ENCODE measurements at regions not wholly inside any gene's neighbourhood (a gene's known extent, or its start where the extent isn't known, plus 50 kb on each side); places are given as distances from the start of the nearest gene placed in this dataset.

- intact Hi-C loops (cut with micrococcal nuclease), result no loop called here
- CTCF ChIA-PET, result no interaction called here
- ATAC-seq (ENCODE audit: low read depth) (no peak), DNase-seq (no peak)
- no peak overlapping the region for H3K27ac Mint-ChIP-seq
- H3K27me3 Mint-ChIP-seq, result no peaks in the 10 kb centered on the region
- H3K4me1 Mint-ChIP-seq, result peaks cover 3% of the 10 kb centered on the region
- POLR2A ChIA-PET, result interaction anchor here (0.9 kb wide), 1 partner anchor 220 kb away, joined by 3 read pairs; no protein-coding TSS in a partner anchor
- no peaks in the 10 kb centered on the region for H3K9me3 Mint-ChIP-seq
- H3K4me3 Mint-ChIP-seq, result no peak overlapping the region
- no peak for TF ChIP-seq CTCF (IDR thresholded peaks at IDR 0.05)
- no peaks in the 10 kb centered on the region for H3K36me3 Mint-ChIP-seq (ENCODE audit: low read depth)
Observed at GRCh38 chr1:185537596-185537995, 196.6 kb upstream of the HMCN1 start.

DNA sequence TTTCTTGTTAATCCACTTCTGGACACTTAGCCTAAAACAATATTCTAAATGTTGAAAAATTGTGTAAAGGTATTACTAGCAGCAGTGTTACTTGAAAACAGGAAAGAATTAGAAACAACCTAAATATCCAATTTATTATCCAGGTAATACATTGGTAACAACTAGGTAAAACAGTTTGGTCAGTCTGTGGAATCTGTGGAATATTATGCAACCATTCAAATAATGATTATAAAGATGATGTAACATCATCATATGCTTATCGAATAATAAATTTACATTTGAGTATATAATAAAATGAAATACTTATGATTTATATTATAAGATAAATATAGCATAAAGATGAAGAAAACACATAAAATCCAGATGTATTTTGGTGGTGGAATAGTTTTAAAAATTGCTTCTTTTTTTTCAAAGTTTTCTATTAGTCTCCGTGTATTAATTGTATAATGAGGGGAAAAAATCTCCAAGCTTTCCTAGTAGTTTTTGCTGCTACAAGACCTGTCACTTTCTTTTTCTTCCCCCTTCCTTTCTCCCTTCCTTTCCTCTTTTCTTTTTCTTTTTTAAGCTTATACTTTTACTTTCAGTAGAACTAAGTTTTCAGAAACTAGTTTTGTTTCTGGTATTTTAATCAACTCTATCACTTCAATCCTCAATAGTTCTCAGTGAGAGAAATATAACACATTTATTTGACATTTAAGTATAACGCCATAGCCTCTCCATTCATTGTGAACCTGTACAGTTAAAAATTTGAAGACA is 197.8 kb upstream of the HMCN1 start:
- no peak for ATAC-seq (ENCODE audit: low read depth)
- DNase-seq, result no peak
- Mint-ChIP-seq H3K36me3 (ENCODE audit: low read depth) (no peaks in the 10 kb centered on the region), H3K27ac (no peak overlapping the region), H3K4me1 (peaks cover 3% of the 10 kb centered on the region), H3K27me3 (no peaks in the 10 kb centered on the region), H3K9me3 (no peaks in the 10 kb centered on the region), H3K4me3 (no peak overlapping the region)
- intact Hi-C loops (cut with micrococcal nuclease), result no loop called here
- ChIA-PET POLR2A (no interaction called here), CTCF (no interaction called here)
- no peak for TF ChIP-seq CTCF (IDR thresholded peaks at IDR 0.05)

GRCh38 chr1:185535621-185536020 is 198.6 kb upstream of the HMCN1 start:
- intact Hi-C loops (cut with micrococcal nuclease), result no loop called here
- no peak for DNase-seq
- Mint-ChIP-seq H3K4me3 (no peak overlapping the region), H3K4me1 (peaks cover 3% of the 10 kb centered on the region), H3K9me3 (no peaks in the 10 kb centered on the region), H3K36me3 (ENCODE audit: low read depth) (no peaks in the 10 kb centered on the region), H3K27me3 (no peaks in the 10 kb centered on the region), H3K27ac (no peak overlapping the region)
- TF ChIP-seq CTCF (IDR thresholded peaks at IDR 0.05), result no peak
- POLR2A ChIA-PET, result interaction anchor here (0.7 kb wide), 1 partner anchor 159 kb away, joined by 3 read pairs; no protein-coding TSS in a partner anchor
- no peak for ATAC-seq (ENCODE audit: low read depth)
- CTCF ChIA-PET, result no interaction called here

DNA sequence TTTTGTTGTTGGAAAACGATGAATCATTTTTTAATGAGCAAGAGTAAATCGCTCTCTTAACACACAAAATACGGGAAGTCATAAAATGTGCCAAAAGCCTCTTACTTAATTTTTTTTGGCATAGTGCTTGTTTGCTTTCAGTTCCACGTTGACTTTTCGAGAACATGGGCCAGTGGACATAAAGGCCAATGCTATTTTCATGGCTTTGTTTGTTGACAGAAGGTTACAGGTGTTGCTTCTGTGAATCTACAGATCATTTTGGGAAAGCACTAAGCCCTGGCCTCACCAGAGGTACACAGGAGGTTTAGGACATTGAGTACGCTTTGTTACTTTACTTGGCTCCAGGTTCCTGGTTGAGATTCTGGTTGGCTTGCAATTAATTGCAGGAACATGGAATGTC is 199.4 kb upstream of the HMCN1 start:
- H3K36me3 Mint-ChIP-seq (ENCODE audit: low read depth), result no peaks in the 10 kb centered on the region
- peaks cover 3% of the 10 kb centered on the region for H3K4me1 Mint-ChIP-seq
- CTCF ChIA-PET, result no interaction called here
- H3K9me3 Mint-ChIP-seq, result no peaks in the 10 kb centered on the region
- H3K27ac Mint-ChIP-seq, result no peak overlapping the region
- TF ChIP-seq CTCF (IDR thresholded peaks at IDR 0.05), result no peak
- no peak for DNase-seq
- no peaks in the 10 kb centered on the region for H3K27me3 Mint-ChIP-seq
- ATAC-seq (ENCODE audit: low read depth), result no peak
- POLR2A ChIA-PET, result no interaction called here
- no peak overlapping the region for H3K4me3 Mint-ChIP-seq
- intact Hi-C loops (cut with micrococcal nuclease), result no loop called here

DNA sequence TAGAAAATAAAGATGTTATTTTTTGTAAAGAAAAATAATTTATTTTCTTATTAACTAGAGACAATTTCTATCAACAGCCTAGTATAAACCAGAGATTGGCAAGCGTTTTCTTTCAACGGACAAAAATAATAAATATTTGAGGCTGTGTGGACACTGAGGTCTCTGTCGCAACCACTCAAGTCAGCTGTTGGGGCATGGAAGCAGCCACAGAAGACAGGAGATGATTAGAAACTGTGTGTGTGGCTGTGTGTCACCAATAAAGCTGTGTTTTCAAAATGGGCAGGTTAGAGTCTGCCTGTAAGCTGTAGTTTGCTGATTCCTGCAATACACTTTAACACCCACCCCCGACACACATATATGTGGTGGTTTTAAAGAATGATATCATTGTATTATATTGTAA is 200.6 kb upstream of the HMCN1 start:
- TF ChIP-seq CTCF (IDR thresholded peaks at IDR 0.05), result no peak
- H3K4me3 Mint-ChIP-seq, result no peak overlapping the region
- ATAC-seq (ENCODE audit: low read depth) (no peak), DNase-seq (no peak)
- ChIA-PET CTCF (interaction anchor here (1.1 to 1.2 kb wide), 2 partner anchors 62 to 216 kb away, joined by 3 to 4 read pairs; partner anchors contain the start of gene IVNS1ABP), POLR2A (no interaction called here)
- H3K27me3 Mint-ChIP-seq, result no peaks in the 10 kb centered on the region
- intact Hi-C loops (cut with micrococcal nuclease), result no loop called here
- H3K36me3 Mint-ChIP-seq (ENCODE audit: low read depth), result no peaks in the 10 kb centered on the region
- no peak overlapping the region for H3K27ac Mint-ChIP-seq
- H3K9me3 Mint-ChIP-seq, result no peaks in the 10 kb centered on the region
- peaks cover 3% of the 10 kb centered on the region for H3K4me1 Mint-ChIP-seq

Data from activated B cell treated with CpG ODN at 0.5 μM for 24 hours (primary cell).